ENCODE measurements at regions not wholly inside any gene's neighbourhood (a gene's known extent, or its start where the extent isn't known, plus 50 kb on each side); places are given as distances from the start of the nearest gene placed in this dataset.

GRCh38 chr13:22495819-22496218 is 685.0 kb upstream of the SGCG start:
- H3K27ac Mint-ChIP-seq: no peak overlapping the region
- peaks cover 3% of the 10 kb centered on the region for H3K27me3 Mint-ChIP-seq
- peaks cover 7% of the 10 kb centered on the region for H3K9me3 Mint-ChIP-seq
- no peaks in the 10 kb centered on the region for H3K36me3 Mint-ChIP-seq
- no peaks in the 10 kb centered on the region for H3K4me1 Mint-ChIP-seq
- H3K4me3 Mint-ChIP-seq: no peak overlapping the region

DNA sequence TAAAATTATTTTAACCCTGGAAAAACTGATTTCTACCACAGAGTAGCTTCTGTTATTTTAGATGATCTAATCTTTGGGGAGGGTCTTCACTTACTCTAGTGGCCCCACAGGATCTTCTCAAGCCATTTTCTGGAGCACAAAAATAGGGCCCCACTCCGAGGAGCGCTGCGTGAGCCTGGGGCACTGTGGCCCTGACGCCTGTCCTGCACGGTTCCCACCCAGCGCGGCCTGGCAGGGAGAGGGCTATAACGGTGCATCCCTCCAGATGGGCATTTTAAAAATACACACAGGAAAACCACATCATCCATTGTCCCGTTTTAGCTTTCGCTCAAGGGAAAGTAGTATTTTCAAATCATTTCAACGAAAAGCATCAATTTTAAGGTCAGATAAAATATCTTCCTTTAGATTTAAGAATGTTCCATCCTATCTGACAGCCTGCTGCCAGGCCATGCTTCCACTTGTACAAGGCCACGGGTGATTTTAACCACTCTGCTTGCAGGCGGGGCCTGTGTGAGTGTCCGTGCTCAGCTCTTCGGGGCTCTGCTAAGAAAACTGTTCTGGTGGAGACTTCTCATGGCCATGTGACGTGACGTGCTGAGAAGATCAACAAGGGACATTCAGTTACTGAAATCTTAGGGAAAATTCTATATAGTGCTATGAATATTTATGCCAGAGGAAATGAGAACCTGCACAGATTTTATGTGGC is 683.8 kb upstream of the SGCG start:
- Mint-ChIP-seq H3K36me3 (no peaks in the 10 kb centered on the region), H3K27ac (no peak overlapping the region)

DNA sequence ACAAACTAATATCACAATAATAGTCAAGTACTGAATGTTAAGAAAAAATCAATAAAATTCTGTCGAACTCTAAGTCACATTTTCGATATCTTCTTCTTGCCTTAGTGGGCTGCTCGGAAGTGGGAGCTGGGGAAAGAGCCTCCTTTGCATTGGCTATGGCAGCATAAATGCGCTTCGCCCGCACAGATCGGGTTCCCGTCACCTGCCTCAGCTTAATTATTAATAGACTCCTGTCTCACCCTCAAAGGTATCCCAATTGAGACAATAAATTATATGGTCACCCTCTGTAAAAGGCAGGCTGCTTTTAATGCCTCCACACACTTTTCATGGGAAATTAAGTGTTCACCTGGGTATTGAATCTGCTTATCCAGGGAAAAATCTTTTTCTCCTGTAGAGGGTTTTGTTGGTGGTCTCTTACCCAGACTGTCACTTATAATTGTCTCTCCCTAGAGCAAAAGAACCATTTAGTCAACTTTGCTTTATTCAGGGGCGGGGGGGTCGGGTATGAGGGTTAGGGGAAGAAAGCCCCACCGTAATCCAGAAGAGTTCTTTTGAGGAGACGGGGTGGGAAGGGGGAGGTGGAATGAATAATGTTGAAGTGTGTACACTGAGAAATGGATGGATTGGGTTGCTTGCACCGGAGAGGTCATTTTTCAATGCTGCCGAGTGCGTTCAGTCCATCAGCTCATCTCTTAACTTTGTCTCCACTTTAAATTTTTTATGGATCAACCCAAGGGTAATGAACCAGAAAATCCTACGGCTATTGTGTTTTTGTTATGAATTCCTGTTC is 682.6 kb upstream of the SGCG start:
- no peaks in the 10 kb centered on the region for H3K9me3 Mint-ChIP-seq
- no peak overlapping the region for H3K27ac Mint-ChIP-seq
- no peak overlapping the region for H3K4me3 Mint-ChIP-seq
- H3K27me3 Mint-ChIP-seq: peaks cover 5% of the 10 kb centered on the region
- H3K36me3 Mint-ChIP-seq: no peaks in the 10 kb centered on the region
- H3K4me1 Mint-ChIP-seq: no peaks in the 10 kb centered on the region

More for the DNA sequence above, 683.8 kb upstream of the SGCG start:
- Mint-ChIP-seq H3K9me3 (peaks cover 1% of the 10 kb centered on the region), H3K4me1 (no peaks in the 10 kb centered on the region), H3K27me3 (peaks cover 3% of the 10 kb centered on the region), H3K4me3 (no peak overlapping the region)

GRCh38 chr13:22499919-22500318 is 680.9 kb upstream of the SGCG start:
- Mint-ChIP-seq H3K9me3 (no peaks in the 10 kb centered on the region), H3K4me1 (no peaks in the 10 kb centered on the region), H3K27ac (no peak overlapping the region), H3K27me3 (peaks cover 4% of the 10 kb centered on the region), H3K4me3 (no peak overlapping the region), H3K36me3 (no peaks in the 10 kb centered on the region)

- no peak overlapping the region for H3K27ac Mint-ChIP-seq
- H3K4me3 Mint-ChIP-seq: no peak overlapping the region
- H3K4me1 Mint-ChIP-seq: no peaks in the 10 kb centered on the region
- peaks cover 5% of the 10 kb centered on the region for H3K27me3 Mint-ChIP-seq
- no peaks in the 10 kb centered on the region for H3K36me3 Mint-ChIP-seq
- peaks cover 5% of the 10 kb centered on the region for H3K9me3 Mint-ChIP-seq
Measured at GRCh38 chr13:22505489-22505888, 675.3 kb upstream of the SGCG start.

DNA sequence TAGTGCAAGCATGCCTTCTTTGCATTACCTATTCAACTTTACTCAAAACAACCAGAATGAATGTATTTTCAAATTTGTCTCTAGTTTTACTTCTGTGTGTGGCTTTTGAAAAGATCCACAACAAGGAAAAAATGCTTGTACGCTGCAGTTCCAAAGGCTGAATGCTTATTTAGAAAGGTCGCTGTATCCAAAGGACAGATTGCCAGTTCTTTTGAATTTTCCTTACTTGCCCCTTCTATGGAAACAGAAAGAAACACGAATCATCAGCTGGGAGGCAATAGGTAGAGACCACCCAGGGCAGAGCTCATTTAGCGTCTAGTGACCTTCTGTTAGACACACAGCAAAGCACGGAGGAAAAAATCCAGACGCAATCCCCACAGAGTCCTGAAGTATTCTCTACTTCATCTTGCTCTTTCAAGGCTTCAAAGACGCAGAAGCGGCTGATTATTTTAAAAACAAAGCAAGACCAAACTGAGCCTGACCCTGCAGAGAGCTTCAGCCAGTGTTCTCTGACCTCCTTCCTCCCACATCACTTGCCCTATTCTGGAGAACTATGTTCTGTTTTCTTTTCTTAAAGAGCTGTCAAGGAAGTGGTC is 674.6 kb upstream of the SGCG start:
- H3K4me1 Mint-ChIP-seq: no peaks in the 10 kb centered on the region
- H3K27me3 Mint-ChIP-seq: peaks cover 5% of the 10 kb centered on the region
- no peaks in the 10 kb centered on the region for H3K36me3 Mint-ChIP-seq
- no peak overlapping the region for H3K27ac Mint-ChIP-seq
- H3K4me3 Mint-ChIP-seq: no peak overlapping the region
- peaks cover 5% of the 10 kb centered on the region for H3K9me3 Mint-ChIP-seq

GRCh38 chr13:22517544-22517943 is 663.2 kb upstream of the SGCG start:
- Mint-ChIP-seq H3K4me3 (no peak overlapping the region), H3K9me3 (no peaks in the 10 kb centered on the region), H3K36me3 (no peaks in the 10 kb centered on the region), H3K27me3 (no peaks in the 10 kb centered on the region), H3K27ac (no peak overlapping the region), H3K4me1 (no peaks in the 10 kb centered on the region)

GRCh38 chr13:22536851-22537250 is 643.9 kb upstream of the SGCG start:
- no peak overlapping the region for H3K27ac Mint-ChIP-seq
- no peaks in the 10 kb centered on the region for H3K36me3 Mint-ChIP-seq
- H3K4me3 Mint-ChIP-seq: no peak overlapping the region
- H3K4me1 Mint-ChIP-seq: no peaks in the 10 kb centered on the region
- no peaks in the 10 kb centered on the region for H3K9me3 Mint-ChIP-seq
- no peaks in the 10 kb centered on the region for H3K27me3 Mint-ChIP-seq

DNA sequence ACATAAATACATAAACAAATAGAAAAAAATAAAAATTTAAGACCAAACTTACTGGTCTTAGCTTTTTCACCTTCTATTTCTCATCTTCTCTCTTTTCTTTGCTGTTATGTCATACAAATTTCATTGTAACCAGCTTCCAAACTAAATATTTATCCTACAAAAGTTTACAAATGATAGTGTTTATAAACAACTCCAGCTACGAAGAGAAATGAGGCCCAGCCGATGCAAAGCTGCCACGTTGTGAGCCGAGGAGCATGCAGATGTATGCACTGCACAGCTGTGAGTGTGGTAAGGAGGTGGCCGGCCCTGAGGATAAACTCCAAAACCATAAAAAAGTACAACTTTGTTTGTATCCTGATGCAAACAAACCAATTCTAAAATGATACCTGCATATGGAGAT is 642.4 kb upstream of the SGCG start:
- Mint-ChIP-seq H3K27me3 (no peaks in the 10 kb centered on the region), H3K4me1 (no peaks in the 10 kb centered on the region), H3K9me3 (no peaks in the 10 kb centered on the region), H3K27ac (no peak overlapping the region), H3K4me3 (no peak overlapping the region), H3K36me3 (no peaks in the 10 kb centered on the region)

GRCh38 chr13:22549126-22549525 is 631.7 kb upstream of the SGCG start:
- Mint-ChIP-seq H3K27me3 (peaks cover 4% of the 10 kb centered on the region), H3K4me3 (no peak overlapping the region), H3K9me3 (no peaks in the 10 kb centered on the region), H3K36me3 (no peaks in the 10 kb centered on the region), H3K4me1 (no peaks in the 10 kb centered on the region), H3K27ac (no peak overlapping the region)

GRCh38 chr13:22561581-22561980 is 619.2 kb upstream of the SGCG start:
- no peaks in the 10 kb centered on the region for H3K36me3 Mint-ChIP-seq
- no peak overlapping the region for H3K27ac Mint-ChIP-seq
- H3K9me3 Mint-ChIP-seq: peaks cover 3% of the 10 kb centered on the region
- no peaks in the 10 kb centered on the region for H3K27me3 Mint-ChIP-seq
- no peak overlapping the region for H3K4me3 Mint-ChIP-seq
- H3K4me1 Mint-ChIP-seq: no peaks in the 10 kb centered on the region

DNA sequence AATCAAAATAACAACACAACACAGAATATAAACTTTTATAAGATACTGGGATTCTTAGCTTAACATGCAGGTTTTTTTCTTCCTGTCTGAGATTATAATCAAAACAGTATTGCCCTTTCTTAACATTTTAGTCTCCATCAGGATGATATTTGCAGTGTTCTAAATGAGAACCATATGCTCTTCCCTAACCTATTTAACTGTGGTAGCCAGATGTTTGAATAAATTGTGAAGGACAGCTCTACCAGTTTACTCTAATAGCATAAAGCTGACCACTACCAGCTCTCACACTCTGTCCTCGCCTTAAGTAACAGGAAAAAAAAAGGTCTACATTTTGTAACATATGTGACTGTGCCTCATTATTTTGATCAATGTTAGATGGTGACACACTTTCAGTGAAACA is 618.7 kb upstream of the SGCG start:
- Mint-ChIP-seq H3K4me1 (no peaks in the 10 kb centered on the region), H3K4me3 (no peak overlapping the region), H3K27me3 (no peaks in the 10 kb centered on the region), H3K9me3 (no peaks in the 10 kb centered on the region), H3K27ac (no peak overlapping the region), H3K36me3 (no peaks in the 10 kb centered on the region)

GRCh38 chr13:22563272-22563671 is 617.5 kb upstream of the SGCG start:
- no peaks in the 10 kb centered on the region for H3K36me3 Mint-ChIP-seq
- H3K27ac Mint-ChIP-seq: no peak overlapping the region
- H3K4me1 Mint-ChIP-seq: no peaks in the 10 kb centered on the region
- no peak overlapping the region for H3K4me3 Mint-ChIP-seq
- no peaks in the 10 kb centered on the region for H3K9me3 Mint-ChIP-seq
- no peaks in the 10 kb centered on the region for H3K27me3 Mint-ChIP-seq

GRCh38 chr13:22569811-22570210 is 611.0 kb upstream of the SGCG start:
- Mint-ChIP-seq H3K27ac (no peak overlapping the region), H3K36me3 (peaks cover 3% of the 10 kb centered on the region), H3K9me3 (peaks cover 3% of the 10 kb centered on the region), H3K4me3 (no peak overlapping the region), H3K27me3 (peaks cover 1% of the 10 kb centered on the region), H3K4me1 (no peaks in the 10 kb centered on the region)

- H3K27ac Mint-ChIP-seq: no peak overlapping the region
Measured at GRCh38 chr13:22589880-22590279, 590.9 kb upstream of the SGCG start.

DNA sequence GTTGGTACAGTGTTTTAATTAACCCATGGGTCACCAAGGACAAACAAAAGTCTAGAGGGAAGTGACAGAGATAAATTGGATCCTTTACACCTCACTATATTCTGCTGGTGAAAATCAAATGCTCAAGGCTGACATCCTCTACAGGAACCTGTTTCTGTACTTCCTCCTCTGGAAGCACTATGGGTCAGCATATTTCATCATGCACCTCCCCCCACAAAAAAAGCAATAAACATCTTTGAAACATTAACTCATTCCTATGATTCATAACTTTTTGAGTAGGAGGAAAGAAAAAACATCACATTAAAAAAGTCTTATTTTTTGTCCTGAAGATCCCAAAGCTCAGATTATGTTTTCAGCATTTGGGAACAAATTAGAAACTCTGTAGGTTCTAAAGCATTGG is 588.3 kb upstream of the SGCG start:
- Mint-ChIP-seq H3K4me1 (no peaks in the 10 kb centered on the region), H3K27me3 (peaks cover 1% of the 10 kb centered on the region), H3K27ac (no peak overlapping the region), H3K9me3 (no peaks in the 10 kb centered on the region), H3K36me3 (no peaks in the 10 kb centered on the region), H3K4me3 (no peak overlapping the region)

More at GRCh38 chr13:22589880-22590279, 590.9 kb upstream of the SGCG start:
- H3K4me1 Mint-ChIP-seq: no peaks in the 10 kb centered on the region
- peaks cover 1% of the 10 kb centered on the region for H3K27me3 Mint-ChIP-seq
- peaks cover 5% of the 10 kb centered on the region for H3K9me3 Mint-ChIP-seq
- H3K36me3 Mint-ChIP-seq: no peaks in the 10 kb centered on the region
- H3K4me3 Mint-ChIP-seq: no peak overlapping the region
